ENCODE measurements at regions not wholly inside any gene's neighbourhood (a gene's known extent, or its start where the extent isn't known, plus 50 kb on each side); places are given as distances from the start of the nearest gene placed in this dataset.
"Not testable (repeated sequence)": the region's sequence is repeated elsewhere in the genome, so short reads cannot be mapped to it uniquely, and the experiment has no call there.

- DNase-seq (ENCODE audit: low spot score): no peak
Measured at GRCh38 chr4:64822405-64822804, 413.2 kb upstream of the TECRL start.

DNA sequence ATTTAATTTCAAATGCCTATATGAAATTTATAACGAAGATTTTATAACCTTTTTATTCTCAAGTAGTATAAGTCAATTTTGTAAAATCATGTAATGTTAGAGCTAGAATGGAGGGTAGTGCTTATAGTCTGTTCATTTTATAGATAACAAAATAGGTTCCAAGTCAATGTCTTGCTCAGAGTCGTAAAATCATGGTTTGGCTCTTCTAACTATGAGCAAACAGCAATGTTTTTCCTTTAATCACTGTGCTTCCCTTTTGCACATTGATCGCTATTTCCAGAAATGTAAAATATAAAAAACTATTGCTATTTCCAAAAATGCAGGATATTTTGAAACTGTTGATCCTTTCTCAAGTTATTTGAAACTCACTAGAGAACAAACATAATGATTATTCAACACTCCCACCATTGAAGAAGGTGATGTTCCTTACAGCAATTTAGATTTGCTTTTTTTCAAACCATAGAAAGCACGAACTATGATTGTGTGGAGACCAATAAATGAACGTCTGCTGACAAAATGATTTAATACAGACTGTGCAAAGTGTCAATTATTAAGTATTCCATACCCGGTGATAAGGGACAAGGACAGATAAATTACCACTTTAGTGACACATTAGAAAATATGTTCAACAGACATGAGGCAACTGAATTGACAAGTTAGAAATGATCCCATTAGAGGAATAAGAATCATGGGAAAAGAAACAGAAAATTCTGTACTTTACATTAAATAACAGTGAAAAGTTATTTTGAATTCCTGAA lies 412.1 kb upstream of the TECRL start:
- DNase-seq (ENCODE audit: low spot score): no peak

- DNase-seq (ENCODE audit: low spot score): no peak
Measured at GRCh38 chr4:64814616-64815015, 405.4 kb upstream of the TECRL start.

- DNase-seq (ENCODE audit: low spot score): no peak
Measured at GRCh38 chr4:64807821-64808220, 398.6 kb upstream of the TECRL start.

- DNase-seq (ENCODE audit: low spot score): no peak
Measured at GRCh38 chr4:64799751-64800150, 390.5 kb upstream of the TECRL start.

DNA sequence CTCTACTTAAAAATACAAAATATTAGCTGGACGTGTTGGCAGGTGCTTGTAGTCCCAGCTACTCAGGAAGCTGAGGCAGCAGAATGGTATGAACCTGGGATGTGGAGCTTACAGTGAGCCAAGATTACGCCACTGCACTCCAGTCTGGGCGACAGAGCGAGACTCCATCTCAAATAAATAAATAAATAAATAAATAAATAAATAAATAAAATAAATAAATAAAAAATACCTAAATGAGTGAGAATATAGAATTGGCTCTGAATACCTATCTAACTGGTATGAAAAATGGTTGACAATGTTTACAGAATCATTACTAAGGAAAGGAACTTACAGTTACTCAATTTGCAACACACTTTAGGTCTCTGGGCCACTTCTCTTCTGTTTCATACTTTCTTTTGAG lies 389.6 kb upstream of the TECRL start:
- not testable (repeated sequence) for DNase-seq (ENCODE audit: low spot score)

- DNase-seq (ENCODE audit: low spot score): no peak
Measured at GRCh38 chr4:64796581-64796980, 387.3 kb upstream of the TECRL start.

GRCh38 chr4:64784125-64784524 lies 374.9 kb upstream of the TECRL start:
- no peak for DNase-seq (ENCODE audit: low spot score)

- DNase-seq (ENCODE audit: low spot score): peak; percentile 22
Measured at GRCh38 chr4:64781737-64782326, 372.6 kb upstream of the TECRL start.

GRCh38 chr4:64780664-64781063 lies 371.4 kb upstream of the TECRL start:
- no peak for DNase-seq (ENCODE audit: low spot score)

DNA sequence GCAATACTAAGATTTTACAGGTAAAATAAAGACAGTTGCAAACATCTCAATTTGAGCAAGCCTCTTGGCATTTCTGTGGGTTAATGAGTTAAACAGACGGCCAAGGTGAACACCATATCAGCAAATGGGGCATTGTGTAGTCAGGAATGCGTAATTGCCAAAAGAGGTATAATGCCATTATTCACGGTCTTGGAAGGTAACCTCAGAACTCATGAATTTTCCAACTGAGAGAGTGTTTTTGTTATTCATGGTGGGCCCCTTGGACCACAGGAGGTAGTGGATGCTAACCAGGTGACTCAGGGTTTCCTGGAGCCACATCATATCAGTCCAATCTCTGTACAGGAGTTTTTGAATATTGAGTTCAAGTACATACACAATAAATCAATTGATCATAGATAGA lies 368.0 kb upstream of the TECRL start:
- DNase-seq (ENCODE audit: low spot score): no peak

DNA sequence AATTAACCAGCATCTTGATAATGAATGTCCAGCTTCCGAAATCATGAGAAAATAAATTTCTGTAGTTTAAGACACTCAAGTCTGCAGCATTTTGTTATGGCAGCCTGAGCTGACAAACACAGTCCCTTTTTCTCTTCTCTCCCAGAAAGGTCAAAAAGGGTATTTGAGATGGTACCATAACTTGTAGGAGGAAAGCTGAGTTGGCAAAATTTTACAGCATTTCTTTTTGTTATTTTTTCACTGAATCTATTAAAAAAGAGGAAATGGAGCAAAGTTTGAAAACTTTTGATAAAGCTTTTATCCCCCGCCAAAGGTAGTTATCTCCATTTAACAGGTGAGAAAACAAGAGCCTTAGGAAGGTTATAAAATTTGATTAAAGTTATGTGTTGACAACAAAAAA lies 367.6 kb upstream of the TECRL start:
- no peak for DNase-seq (ENCODE audit: low spot score)

DNA sequence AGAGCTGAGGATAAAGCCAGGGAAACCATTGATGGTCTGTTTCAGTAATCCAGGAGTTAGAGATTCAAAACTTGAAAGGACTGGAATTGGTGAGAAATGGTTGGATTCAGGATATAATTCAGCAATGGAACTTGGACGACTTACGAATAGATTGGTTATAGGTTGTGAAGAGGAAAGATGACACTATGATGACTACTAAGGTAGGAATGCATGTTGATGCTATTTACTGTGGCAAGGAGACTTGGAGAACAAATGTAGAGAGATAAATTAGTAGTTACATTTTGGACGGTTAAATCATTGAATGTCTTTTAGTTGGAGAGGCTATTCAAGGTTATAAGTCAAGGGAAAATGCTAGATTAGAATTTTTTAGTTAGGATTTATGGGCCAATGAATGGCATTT lies 365.4 kb upstream of the TECRL start:
- no peak for DNase-seq (ENCODE audit: low spot score)

DNA sequence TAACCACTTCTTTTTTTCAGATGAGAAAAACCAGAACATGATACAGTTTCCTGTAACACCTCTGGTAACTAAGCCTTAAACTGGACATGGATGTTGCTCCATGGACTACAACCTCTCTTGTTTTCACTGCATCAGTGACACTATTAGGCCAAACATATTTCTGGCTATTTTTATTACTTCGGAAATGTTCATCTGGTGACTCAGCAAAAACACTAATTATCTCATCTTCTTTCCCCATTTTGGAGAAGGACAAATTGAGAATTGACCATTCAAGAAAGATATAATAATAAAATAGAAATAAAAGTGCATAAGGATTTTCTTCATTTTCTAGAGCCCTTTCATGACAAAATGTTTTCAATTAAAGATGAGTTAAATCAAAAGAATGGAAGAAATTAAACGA lies 361.9 kb upstream of the TECRL start:
- no peak for DNase-seq (ENCODE audit: low spot score)

GRCh38 chr4:64767547-64767946 lies 358.3 kb upstream of the TECRL start:
- DNase-seq (ENCODE audit: low spot score): no peak

GRCh38 chr4:64766565-64766964 lies 357.3 kb upstream of the TECRL start:
- no peak for DNase-seq (ENCODE audit: low spot score)

GRCh38 chr4:64756016-64756415 lies 346.8 kb upstream of the TECRL start:
- DNase-seq (ENCODE audit: low spot score): no peak

DNA sequence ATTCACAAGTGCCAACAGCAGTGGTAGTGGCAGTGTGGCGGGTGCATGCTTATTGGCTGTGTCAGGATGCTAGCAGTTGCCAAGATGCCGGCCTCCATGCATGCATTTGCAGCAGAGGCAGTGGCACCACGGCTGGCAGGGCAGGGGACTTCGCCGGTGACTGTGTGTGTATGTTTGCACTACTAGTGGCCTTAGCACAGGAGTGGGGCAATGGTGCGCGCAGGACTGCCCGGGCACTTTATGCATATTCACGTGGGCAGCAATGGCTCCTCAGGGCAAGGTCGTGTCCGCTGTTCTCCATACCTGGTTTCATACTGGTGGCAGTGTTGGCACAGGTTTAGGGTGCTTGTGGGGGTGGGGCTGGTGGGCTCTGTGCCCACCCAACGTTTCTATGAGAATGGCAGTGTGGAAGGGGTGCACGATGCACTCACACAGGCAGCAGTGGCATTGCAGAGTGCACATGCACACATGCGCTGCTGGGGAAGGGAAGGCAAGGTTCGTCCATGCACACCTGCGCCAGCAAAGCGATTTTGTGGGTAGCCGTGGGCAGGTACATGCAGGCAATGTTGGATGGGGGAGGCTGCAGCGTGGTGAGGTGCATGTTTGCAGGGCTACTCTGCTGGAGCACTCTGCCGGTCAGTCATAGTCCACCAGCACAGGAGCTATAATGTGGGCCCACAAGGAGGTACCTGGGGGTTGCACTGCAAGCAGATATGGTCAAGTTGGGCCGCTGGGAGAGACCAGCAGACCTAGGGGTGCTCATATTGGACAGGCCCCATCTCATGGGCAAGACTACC lies 338.9 kb upstream of the TECRL start:
- DNase-seq (ENCODE audit: low spot score): no peak

GRCh38 chr4:64738240-64738639 lies 329.0 kb upstream of the TECRL start:
- DNase-seq (ENCODE audit: low spot score): no peak

DNA sequence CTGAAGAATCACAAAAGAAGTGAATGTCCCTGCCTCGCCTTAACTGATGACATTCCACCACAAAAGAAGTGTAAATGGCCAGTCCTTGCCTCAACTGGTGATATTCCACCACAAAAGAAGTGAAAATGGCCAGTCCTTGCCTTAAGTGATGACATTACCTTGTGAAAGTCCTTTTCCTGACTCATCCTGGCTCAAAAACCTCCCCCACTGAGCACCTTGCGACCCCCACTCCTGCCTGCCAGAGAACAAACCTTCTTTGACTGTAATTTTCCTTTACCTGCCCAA lies 328.5 kb upstream of the TECRL start:
- DNase-seq (ENCODE audit: low spot score): not testable (repeated sequence)

DNA sequence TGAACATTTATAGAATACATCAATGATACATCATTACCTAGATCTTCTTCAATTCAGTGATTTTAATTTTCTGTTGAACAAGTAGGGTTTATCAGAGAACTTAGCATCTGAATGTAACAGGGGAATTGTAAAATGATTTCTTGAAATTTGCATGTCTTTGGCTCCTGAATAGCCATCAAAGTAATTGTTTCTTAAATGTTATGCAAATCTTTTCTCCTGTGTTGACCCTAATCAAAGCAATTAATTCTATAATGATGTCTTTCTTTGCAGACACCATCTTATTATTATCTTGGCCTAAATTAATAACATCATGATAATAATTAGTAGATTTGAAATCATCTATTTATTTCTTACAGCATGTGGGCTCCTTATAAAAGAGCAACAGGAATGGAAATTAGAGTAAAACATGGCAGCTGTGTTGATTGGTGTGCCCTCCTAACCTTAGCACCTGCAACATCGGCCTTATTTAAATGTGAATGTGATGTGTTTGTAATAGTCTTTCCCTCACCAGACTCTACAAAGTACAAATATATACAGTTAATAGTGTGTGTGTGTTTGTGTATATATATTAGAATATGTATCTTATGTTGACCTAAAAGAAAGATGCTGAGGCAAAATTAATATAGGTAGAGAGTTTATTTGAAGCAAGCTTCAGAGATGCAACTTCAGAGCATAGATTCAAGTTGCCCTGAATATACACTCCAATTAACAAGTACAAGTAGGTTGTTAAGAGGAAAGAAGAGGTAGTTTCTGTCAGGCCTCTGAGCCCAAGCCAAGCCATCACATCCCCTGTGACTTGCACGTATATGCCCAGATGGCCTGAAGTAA lies 328.0 kb upstream of the TECRL start:
- no peak for DNase-seq (ENCODE audit: low spot score)

DNA sequence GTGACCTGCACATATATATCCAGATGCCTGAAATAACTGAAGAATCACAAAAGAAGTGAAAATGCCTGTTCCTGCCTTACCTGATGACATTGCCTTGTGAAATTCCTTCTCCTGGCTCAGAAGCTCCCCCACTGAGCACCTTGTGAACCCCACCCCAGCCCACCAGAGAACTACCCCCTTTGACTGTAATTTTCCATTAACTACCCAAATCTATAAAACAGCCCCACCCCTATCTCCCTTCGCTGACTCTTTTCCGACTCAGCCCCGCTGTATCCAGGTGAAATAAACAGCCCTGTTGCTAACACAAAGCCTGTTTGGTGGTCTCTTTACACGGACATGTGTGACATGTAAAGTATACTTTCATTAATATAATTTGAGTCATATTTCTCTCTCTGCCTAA lies 320.3 kb upstream of the TECRL start:
- no peak for DNase-seq (ENCODE audit: low spot score)

DNA sequence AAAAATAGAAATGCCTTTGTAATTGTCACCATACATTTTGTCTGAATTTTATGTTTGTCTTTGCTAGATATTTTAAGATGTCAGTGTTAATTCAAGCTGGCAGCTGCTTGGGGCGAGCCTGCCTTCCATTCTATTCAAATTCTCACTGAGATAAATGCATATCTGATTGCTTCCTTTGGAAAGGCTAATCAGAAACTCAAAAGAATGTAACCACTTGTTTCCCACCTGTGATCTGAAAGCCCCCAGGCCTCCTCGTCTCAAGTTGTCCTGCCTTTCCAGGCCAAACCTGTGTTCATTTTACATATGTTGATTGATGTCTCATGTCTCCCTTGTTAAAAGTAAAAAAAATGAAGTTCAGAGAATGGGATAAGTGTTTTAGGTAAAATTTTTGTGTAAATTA lies 318.7 kb upstream of the TECRL start:
- DNase-seq (ENCODE audit: low spot score): no peak

Measured in activated CD4-positive, alpha-beta T cell treated with anti-CD3 and anti-CD28 coated beads, Interleukin-2, Interleukin-4, amounts not matched to agents 100 ng/mL and 50 ng/mL, durations not matched to agents 16 hours and 8 hours (primary cell).